ENCODE measurements at regions not wholly inside any gene's neighbourhood (a gene's known extent, or its start where the extent isn't known, plus 50 kb on each side); places are given as distances from the start of the nearest gene placed in this dataset.
A peak's percentile ranks its signal among the peaks of the same experiment; 100 is the strongest.
"Not testable (repeated sequence)": the region's sequence is repeated elsewhere in the genome, so short reads cannot be mapped to it uniquely, and the experiment has no call there.

GRCh38 chr6:68087399-68088133 lies 547.5 kb upstream of the ADGRB3 start:
- H3K36me3 ChIP-seq (ENCODE audit: insufficient read depth, low read length), result no peaks in the 10 kb centered on the region
- peak; percentile 91 for ATAC-seq (ENCODE audit: insufficient read depth, low read depth)

DNA sequence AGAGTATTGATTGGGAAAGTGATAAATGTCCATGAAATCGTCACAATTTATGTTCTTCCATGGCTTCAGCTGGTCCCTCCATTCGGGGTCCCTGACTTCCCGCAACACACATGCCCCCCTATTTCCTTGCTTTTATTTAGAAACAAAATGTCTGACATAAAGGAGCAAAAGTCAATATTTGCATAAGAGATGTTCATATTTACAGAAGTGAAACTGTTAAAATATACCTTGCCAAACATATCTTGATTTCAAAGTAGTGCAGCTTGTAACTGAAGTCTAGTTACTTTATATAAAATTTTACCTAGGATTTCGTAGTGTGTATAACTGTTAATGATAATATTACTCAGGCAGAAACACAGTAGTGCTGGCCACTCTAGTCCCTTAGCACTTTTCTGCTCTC lies 548.9 kb upstream of the ADGRB3 start:
- no peak for DNase-seq
- TF ChIP-seq CTCF (IDR thresholded peaks at IDR 0.05; ENCODE audit: borderline replicate concordance, extremely low read depth, low read length, poor library complexity, severe bottlenecking) (no peak), EZH2 (IDR thresholded peaks at IDR 0.05; ENCODE audit: borderline replicate concordance, low read depth, low read length, severe bottlenecking) (no peak)
- Histone ChIP-seq H3K27me3 (ENCODE audit: insufficient read depth, low read length, poor library complexity) (no peaks in the 10 kb centered on the region), H3K4me2 (ENCODE audit: insufficient read depth, low read length) (no peak overlapping the region), H2AFZ (ENCODE audit: low read depth, low read length) (no peak overlapping the region), H3K4me1 (ENCODE audit: insufficient read depth, low read length) (peaks cover 10% of the 10 kb centered on the region; the same call in 1 of the 2 replicates), H3K9me3 (ENCODE audit: insufficient read depth, low read length, severe bottlenecking) (no peaks in the 10 kb centered on the region), H3K9ac (ENCODE audit: low read depth, low read length) (no peak overlapping the region), H3K36me3 (ENCODE audit: insufficient read depth, low read length) (no peaks in the 10 kb centered on the region), H3K4me3 (ENCODE audit: low read depth in 1 of 2, low read length in 2 of 2) (no peak overlapping the region), H4K20me1 (ENCODE audit: insufficient read depth, low read length) (no peaks in the 10 kb centered on the region), H3K79me2 (ENCODE audit: insufficient read depth, low read length) (no peaks in the 10 kb centered on the region), H3K27ac (ENCODE audit: low read length) (no peak overlapping the region)
- no peak for ATAC-seq (ENCODE audit: insufficient read depth, low read depth)

More at GRCh38 chr6:68087399-68088133, 547.5 kb upstream of the ADGRB3 start:
- H3K9ac ChIP-seq (ENCODE audit: low read depth, low read length), result peak overlapping the region; percentile 13; the same call in 1 of the 2 replicates
- no peaks in the 10 kb centered on the region for H4K20me1 ChIP-seq (ENCODE audit: insufficient read depth, low read length)
- no peak overlapping the region; a peak in 1 of 4 replicates for H3K4me3 ChIP-seq (ENCODE audit: low read depth in 1 of 2, low read length in 2 of 2)
- H3K4me1 ChIP-seq (ENCODE audit: insufficient read depth, low read length), result peaks cover 10% of the 10 kb centered on the region; the same call in 1 of the 2 replicates
- peak overlapping the region; percentile 37; the same call in 1 of the 2 replicates for H3K4me2 ChIP-seq (ENCODE audit: insufficient read depth, low read length)
- H2AFZ ChIP-seq (ENCODE audit: low read depth, low read length), result no peak overlapping the region
- TF ChIP-seq EZH2 (IDR thresholded peaks at IDR 0.05; ENCODE audit: borderline replicate concordance, low read depth, low read length, severe bottlenecking) (no peak), CTCF (IDR thresholded peaks at IDR 0.05; ENCODE audit: borderline replicate concordance, extremely low read depth, low read length, poor library complexity, severe bottlenecking) (no peak)
- H3K27me3 ChIP-seq (ENCODE audit: insufficient read depth, low read length, poor library complexity), result no peaks in the 10 kb centered on the region
- peak overlapping the region; percentile 51; the same call in 1 of the 2 replicates for H3K27ac ChIP-seq (ENCODE audit: low read length)
- H3K9me3 ChIP-seq (ENCODE audit: insufficient read depth, low read length, severe bottlenecking), result no peaks in the 10 kb centered on the region
- H3K79me2 ChIP-seq (ENCODE audit: insufficient read depth, low read length), result no peaks in the 10 kb centered on the region
- no peak for DNase-seq

DNA sequence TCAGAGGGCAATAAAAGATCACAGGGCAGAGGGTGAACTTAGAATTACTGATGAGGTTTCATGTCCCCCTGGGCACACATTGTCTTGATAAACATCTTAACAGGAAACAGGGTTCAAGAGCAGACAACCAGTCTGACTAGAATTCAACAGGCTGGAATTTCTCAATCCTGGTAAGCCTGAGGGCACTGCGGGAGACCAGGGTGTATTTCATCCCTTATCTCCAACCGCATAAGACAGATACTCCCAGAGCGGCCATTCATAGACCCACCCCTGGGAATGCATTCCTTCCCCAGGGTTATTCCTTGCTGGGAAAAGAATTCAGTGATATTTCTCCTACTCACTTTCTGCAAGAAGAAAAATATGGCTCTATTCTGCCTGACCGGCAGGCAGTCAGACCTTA lies 549.5 kb upstream of the ADGRB3 start:
- H2AFZ ChIP-seq (ENCODE audit: low read depth, low read length); ATAC-seq (ENCODE audit: insufficient read depth, low read depth); H3K9ac ChIP-seq (ENCODE audit: low read depth, low read length); H3K4me3 ChIP-seq (ENCODE audit: low read depth in 1 of 2, low read length in 2 of 2); H3K4me2 ChIP-seq (ENCODE audit: insufficient read depth, low read length); H3K27me3 ChIP-seq (ENCODE audit: insufficient read depth, low read length, poor library complexity); H3K36me3 ChIP-seq (ENCODE audit: insufficient read depth, low read length); H3K79me2 ChIP-seq (ENCODE audit: insufficient read depth, low read length); H4K20me1 ChIP-seq (ENCODE audit: insufficient read depth, low read length); H3K27ac ChIP-seq (ENCODE audit: low read length); DNase-seq; H3K9me3 ChIP-seq (ENCODE audit: insufficient read depth, low read length, severe bottlenecking): not testable (repeated sequence)
- peaks cover 10% of the 10 kb centered on the region; the same call in 1 of the 2 replicates for H3K4me1 ChIP-seq (ENCODE audit: insufficient read depth, low read length)

GRCh38 chr6:68082086-68082485 lies 553.0 kb upstream of the ADGRB3 start:
- Histone ChIP-seq H3K4me3 (ENCODE audit: low read depth in 1 of 2, low read length in 2 of 2) (no peak overlapping the region), H3K27me3 (ENCODE audit: insufficient read depth, low read length, poor library complexity) (no peaks in the 10 kb centered on the region), H2AFZ (ENCODE audit: low read depth, low read length) (no peak overlapping the region), H3K79me2 (ENCODE audit: insufficient read depth, low read length) (no peaks in the 10 kb centered on the region), H3K9ac (ENCODE audit: low read depth, low read length) (no peak overlapping the region), H3K4me2 (ENCODE audit: insufficient read depth, low read length) (no peak overlapping the region), H4K20me1 (ENCODE audit: insufficient read depth, low read length) (no peaks in the 10 kb centered on the region), H3K9me3 (ENCODE audit: insufficient read depth, low read length, severe bottlenecking) (no peaks in the 10 kb centered on the region), H3K27ac (ENCODE audit: low read length) (no peak overlapping the region), H3K4me1 (ENCODE audit: insufficient read depth, low read length) (0 out of 2 replicates have a peak, but pooled peaks cover under 1% of the 10 kb centered on the region), H3K36me3 (ENCODE audit: insufficient read depth, low read length) (no peaks in the 10 kb centered on the region)
- ATAC-seq (ENCODE audit: insufficient read depth, low read depth) (no peak), DNase-seq (no peak)
- TF ChIP-seq CTCF (IDR thresholded peaks at IDR 0.05; ENCODE audit: borderline replicate concordance, extremely low read depth, low read length, poor library complexity, severe bottlenecking), result no peak
- no peak for TF ChIP-seq EZH2 (IDR thresholded peaks at IDR 0.05; ENCODE audit: borderline replicate concordance, low read depth, low read length, severe bottlenecking)
